SKM-1 treated with dmso at 0.1 percent for 144 hours (cell line): ENCODE measurements at regions not wholly inside any gene's neighbourhood (a gene's known extent, or its start where the extent isn't known, plus 50 kb on each side); places are given as distances from the start of the nearest gene placed in this dataset.

Experiments used
- DNase-seq: peaks from one replicate; lab custom pipeline; 2025; ENCODE audit not compliant: unreplicated experiment; lab: John Stamatoyannopoulos, UW

DNA sequence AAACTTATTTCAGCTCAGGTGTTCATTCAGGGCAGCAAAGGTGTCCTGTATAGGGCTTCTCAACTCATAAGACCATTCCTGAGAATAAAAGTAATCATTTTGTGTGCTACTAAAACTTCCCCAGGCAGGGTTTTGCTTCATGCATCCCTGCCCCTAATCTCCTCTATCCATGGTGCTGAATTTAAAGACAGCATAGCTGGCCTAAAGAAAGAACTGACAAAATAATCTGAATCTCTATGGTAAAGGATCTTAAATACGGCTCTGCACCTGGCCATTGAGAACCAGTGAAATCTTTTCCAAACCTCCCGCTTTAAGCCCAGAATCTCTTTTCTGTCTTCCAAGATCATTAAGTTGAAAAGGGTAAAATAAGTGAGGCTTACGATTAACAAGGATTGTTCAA is 292.1 kb upstream of the KLHL29 start:
- no peak for DNase-seq

DNA sequence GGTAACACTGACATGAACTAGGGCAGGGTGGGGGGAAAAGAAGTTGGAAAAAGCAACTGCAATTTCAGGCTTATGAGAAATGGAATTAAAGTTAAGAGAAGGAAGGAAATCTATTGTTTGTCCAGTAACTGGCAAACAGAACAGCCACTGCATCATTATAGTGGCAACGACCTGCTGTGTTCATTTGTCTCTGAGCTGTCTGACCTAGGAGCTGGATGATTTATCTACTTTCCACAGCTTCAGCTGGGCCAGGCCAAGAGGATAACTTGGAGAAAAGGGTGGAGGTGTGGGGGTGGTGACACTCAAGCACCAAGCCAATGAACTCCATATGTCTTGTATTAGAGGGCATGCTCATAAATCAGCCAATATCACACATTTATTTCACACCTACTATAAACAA is 291.5 kb upstream of the KLHL29 start:
- DNase-seq, result no peak

DNA sequence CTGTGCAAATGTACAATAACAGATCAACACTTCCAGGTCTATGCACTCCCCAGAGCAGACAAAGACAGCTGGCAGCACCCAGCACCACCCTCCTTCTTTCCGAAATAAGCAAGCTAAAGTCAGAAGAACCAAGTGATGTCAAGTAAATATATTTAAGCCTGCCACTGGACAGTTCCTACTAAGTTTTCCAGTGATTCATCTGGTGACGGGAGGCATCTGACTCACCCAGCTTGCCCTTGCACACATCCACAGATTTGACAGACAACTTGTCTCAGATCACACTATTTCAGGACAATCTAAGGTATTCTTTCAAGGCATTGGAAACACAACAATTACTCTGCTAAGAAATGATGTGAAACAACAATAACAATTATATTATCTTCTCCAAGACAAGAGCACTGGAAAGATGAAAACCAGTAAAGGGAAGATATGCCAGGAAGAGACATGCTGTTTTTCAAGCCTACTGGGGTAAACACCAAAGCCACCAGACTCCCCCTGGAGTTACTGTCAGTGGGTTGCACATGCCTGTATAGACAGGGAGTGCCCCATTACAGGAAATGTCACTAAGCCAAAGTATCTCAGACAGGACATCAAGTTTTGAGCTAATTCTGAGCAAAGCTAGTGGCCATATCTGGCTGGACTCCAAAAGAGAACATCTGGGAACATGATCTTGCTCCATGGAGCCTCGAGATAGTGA is 287.9 kb upstream of the KLHL29 start:
- DNase-seq, result no peak

DNA sequence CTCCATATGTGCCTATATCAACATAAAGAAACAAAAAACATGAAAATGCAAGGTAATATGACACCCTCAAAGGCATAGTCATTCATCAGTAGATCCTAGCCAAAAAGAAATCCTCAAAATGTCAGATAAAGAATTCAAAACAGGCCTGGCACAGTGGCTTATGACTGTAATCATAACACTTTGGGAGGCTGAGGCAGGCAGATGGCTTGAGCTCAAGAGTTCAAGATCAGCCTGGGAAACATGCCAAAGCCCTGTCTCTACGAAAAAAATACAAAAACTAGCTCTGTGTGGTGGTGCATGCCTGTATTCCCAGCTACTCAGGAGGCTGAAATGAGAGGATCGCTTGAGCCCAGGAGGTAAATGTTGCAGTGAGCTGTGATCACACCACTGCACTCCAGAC is 284.6 kb upstream of the KLHL29 start:
- DNase-seq, result no peak

DNA sequence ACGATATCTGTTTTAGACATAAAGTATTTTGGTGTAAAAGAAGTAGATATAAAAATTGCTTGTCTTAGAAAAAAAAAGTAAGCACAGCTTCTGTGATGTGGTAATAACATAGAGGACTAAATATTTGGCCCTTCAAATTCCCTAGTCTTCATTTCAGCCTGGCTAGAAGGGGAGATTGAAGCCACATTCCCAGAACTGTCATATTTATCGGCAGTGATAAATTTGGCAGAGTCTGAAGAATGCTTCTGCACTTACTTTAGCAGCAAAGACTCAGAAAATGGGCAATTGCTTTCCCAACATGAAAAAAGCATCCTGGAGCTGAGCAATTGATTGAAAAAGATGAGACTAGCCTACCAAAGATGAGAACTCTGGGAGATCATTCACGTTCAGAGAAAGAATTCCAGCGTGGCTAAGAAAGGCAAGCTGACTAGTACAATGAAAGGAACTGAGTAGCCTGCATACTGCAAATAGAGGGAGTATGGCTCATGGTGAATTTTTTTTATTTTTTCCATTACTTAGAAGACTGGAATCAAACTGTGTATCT is 278.7 kb upstream of the KLHL29 start:
- no peak for DNase-seq

DNA sequence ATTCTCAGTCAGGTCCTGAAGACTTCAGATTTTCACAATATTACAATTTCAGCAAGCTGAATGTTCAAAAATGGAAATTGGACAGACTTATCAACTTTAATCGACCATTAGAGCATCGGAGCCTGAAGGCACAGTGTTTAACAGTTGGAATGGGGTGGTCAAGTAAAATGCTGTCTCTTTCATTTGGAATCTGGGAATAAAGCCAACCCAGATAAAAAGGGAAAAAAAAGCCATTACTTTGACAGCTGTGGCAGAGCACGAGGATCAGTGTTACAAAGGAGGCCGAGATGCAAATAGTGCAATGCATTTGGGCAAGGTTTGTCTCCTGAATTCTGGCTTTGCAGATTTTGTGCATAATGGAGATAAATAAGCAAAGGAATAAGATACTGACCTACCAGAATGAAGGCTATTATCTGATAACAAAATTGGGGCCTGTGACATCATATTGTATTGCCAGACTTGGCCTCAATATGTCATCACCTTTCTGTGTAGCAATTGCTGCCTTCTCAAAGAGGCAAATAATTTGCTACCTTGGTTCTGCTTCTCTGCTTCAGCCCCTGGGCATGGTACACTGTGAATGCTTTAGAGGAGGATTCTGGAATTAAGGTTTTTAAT is 277.5 kb upstream of the KLHL29 start:
- DNase-seq, result no peak

DNA sequence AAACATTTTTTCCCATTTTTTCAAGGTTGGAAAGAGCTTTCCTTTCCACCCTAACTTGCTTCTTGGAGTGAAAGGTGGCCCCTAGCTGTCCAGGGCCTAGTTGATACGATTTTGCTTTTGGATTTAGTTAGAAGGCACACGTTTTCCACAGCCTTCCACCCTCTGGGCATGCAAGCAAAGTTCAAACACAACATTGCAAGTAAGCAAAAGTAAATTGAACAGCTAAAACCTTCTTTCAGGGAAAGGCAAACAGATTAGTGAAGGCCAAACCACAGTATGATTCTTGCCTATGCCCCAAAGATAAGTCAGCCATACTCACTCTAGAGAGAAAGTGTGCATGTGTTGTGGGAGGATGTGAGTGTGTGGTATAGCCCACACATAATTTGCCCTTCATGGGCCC is 273.7 kb upstream of the KLHL29 start:
- DNase-seq, result no peak

DNA sequence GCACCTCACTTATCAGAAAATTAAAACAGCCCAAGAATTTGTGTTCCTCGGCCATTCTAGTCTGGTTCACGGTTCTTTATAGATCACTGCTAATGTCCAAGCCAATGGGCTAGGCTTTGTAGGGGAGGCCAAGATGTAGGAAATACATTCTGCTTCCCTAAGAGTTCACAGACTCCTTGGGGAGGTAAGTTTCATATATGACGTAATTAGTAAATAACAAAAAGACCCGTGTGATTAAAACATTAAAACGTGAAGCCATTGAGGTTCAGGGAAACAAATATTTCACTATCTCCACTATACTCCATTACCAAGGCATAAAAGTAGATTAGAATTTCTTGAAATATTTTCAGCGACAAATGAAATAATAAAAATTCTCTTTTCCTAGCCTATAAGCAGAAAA is 272.5 kb upstream of the KLHL29 start:
- no peak for DNase-seq

DNA sequence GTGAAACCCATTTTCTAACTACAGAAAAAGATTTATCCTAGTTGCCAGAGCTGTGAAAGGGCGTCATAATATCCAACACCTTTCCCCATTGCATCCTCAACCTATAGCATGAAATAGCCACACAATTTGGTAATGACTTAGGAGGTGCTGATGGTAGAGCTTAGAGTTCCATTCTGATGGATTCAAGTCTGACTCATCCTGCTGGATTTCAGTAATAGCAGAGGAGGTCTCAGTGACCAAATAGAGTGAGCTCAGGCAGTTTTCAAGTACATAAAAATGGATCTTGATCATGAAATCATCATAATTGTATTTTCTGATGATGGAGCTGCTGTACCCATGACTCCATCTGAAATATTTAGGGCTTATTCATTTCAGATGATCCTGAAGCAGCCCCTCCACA is 270.7 kb upstream of the KLHL29 start:
- no peak for DNase-seq

DNA sequence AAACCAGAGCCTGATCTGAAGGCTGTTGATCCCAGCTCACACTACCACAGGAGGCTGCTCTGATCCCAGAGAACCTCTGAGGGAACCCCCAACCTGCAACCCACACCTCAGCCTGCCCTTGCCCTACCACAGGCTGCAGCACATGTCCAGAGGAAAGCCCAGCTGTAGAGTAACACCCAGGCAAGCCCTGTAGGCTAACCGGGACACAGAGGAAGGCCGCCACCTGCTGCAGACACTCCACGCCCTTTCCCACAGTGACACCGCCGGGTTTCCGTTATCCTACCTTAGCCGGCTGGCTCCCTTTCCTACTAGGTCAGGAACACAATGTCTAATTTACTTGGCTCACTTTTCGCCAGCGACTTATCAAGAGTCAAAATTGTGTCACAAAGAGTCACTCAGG is 266.7 kb upstream of the KLHL29 start:
- no peak for DNase-seq

DNA sequence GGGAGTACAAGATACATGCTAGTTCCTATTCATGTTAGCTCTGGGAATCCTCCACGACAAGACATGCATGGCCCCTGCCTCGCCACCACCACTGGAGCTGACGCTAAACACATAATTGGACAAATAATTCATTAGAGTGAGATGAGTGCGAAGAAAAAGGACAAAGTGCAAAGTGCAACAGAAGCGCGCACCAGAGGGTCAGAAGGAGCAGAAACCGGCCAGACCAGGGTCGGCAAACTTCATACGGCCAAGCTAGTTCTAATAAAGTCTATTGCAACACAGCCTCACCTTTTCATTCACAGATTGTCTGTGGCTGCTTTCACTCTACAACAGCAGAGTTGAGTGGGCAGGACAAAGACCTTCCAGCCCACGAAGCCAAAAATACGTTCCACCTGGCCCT is 266.1 kb upstream of the KLHL29 start:
- DNase-seq, result no peak

DNA sequence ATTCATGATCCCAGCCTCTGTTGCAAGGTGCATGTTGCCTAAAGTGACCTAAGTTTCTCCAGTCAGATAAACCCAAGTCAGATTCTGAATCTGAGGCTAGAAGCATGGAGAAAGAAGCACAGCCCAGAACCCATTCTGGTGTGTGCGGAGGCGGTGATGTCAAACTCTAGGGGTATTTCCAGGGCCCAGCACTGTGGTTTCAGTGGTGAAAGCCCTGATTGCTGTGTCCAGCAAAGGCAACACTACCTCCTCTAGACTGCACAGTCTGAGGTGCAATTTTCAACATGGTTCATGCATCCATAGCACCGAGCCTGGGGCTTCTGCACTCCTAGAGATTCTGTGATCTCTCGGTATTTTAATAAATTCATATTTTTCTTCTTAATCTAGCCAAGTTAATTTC is 264.8 kb upstream of the KLHL29 start:
- DNase-seq, result no peak

DNA sequence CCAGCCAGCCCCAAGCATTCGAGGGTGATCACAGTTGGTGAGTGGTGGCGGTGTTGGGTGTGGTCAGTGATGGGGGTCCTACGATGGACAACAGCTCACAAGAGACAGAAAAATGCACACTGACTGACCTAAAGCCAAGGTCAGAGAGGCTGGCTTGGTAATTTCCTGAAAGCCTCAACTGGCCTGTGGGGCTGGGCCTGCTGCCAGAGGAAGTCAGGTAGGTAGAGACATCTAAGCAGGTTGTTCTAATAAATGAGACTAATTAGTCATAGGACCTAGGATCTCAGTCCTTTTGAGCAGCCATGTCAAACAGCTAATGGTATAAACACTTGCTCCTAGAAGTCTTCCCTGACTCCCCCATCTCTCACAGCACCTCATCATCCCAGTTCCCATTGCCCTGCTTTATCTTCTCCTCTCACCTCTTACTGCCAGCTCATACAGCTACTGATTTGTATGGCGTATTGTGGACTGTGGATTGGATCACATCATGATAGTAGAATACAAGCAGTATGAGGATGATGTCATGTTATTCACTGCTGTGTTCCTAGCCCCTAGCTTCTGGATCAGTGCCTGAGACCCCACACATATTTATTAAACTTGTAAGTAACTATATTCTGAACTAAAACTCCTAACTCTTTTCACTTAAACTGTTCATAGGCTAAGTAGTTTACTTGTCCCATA is 262.9 kb upstream of the KLHL29 start:
- no peak for DNase-seq

DNA sequence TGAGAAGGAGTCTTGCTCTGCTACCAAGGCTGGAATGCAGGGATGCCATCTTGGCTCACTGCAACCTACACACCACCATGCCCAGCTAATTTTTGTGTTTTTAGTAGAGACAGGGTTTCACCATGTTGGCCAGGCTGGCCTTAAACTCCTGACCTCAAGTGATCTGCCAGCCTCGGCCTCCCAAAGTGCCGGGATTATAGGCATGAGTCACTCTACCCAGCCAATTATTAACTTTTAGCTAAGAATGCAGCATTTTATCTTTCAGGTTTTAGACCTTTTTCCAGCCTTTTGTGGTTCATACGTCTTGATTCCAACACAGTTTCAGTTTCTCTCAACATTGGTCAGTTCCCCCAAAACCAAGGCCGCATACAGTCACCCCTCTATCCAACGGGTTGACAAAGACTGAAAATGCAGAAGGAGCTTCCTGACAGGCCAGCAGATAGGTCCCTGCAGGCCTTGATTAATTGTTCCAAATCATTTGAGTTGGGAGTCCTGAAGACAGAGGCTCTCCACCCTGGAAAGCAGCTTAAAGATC is 262.2 kb upstream of the KLHL29 start:
- no peak for DNase-seq

DNA sequence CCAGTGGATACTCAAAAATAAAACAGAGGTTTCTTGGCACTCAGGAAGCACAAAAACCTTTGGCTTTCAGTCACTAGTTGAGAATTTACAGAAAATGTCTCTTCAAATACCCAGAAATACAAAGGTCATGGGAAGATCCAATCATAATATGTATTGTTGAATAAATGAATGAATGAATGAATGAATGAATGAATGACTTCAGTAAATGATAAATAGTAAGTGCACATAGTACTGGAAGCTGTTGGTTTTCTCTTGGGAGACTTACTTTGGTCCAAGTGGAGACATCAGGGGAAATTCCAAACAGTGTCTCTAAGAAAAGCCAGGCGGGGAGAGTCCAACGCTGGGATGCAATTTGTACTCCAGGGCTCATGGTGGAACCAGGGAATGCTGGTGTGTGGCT is 261.3 kb upstream of the KLHL29 start:
- DNase-seq, result no peak

DNA sequence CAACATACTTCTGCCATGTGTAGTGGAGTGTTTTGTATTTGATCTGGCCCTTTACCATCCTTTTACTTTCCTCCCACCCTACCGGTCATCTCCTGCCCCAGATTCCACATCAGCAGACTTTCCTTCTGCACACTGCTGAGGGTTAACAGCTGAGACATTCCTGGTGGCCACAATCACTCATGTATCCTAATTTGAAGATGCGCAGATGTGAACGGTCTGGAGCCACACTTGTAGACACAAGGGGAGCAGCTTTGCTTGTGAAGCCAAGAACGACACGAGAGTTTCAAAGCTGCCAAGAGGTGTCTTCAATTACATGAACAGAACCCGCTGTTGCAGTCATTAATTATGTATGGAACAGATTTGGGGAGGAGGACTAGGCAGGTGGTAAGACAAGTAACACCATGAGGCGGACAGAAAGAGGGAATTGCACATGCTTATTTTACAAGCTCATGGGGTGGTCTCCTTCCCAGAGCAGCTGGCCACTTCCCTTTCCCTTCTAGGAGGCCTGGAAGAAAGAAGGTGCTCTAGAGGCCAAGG is 260.7 kb upstream of the KLHL29 start:
- no peak for DNase-seq

DNA sequence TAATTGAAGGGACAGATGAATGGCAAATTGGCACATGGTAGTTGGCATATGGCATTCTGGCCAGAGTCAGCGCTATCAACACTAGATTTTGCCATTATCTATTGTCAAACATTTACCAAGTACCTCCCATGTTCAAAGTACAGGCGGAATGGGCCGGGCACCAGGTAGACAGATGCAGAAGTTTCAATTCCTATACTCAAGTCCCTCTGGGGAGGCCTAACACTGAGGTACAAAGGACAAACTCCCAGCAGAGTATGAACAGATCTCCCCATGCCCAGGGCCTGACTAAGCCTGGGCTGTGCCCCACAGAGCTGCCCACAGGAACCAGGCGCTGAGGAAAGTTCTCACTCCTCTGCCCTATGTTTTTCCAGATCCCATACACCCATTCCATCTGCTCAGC is 257.5 kb upstream of the KLHL29 start:
- DNase-seq, result no peak

DNA sequence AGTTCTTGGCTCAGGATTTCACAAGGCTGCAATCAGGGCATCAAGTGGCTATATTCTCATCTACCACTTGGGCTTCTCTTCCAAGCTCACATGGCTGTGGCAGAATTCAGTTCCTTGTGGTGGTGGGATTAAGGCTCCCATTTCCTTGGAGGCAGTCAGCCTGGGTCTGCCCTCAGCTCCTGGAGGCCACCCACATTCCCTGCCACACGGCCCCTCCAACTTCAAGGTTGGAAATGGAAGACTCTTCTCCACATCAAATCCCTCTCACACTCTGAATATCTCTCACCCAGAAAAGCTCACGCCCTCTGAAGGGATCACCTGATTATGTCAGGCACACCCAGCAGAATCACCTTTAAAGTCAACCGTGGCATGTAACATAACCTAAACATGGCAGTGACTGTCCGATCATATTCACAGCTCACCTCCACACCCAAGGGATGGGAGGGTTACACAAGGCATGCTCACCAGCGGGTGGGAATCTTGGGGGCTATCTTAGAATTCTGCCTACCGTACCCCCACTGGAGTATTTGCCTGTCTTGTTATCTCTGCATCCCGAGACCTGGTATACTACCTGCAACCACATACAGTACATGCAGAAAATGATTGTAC is 256.2 kb upstream of the KLHL29 start:
- no peak for DNase-seq

DNA sequence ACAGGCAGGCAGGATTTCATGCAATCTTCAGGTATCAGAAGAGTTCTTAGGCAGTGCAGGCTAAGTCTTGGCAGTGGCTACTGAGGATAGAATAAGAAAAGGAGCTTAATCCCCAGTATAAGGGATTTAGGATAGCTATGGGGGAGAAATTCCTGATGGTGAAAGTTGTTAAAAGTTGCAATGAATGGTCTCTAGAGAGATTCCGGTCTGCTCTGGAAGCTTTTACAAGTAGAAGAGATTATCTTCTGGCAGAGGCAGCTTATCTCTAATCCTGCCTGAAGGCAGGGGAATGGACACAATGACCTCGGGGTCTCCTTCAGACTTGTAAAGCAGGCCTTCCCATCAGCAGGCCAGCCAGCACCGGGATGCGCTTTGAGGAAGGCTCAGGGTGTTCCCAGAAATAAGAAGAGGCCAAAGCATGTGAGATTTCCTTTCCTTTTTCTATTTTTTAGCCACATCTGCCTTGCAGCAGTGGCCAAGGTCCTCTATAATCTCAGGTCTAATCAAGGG is 253.9 kb upstream of the KLHL29 start:
- no peak for DNase-seq

DNA sequence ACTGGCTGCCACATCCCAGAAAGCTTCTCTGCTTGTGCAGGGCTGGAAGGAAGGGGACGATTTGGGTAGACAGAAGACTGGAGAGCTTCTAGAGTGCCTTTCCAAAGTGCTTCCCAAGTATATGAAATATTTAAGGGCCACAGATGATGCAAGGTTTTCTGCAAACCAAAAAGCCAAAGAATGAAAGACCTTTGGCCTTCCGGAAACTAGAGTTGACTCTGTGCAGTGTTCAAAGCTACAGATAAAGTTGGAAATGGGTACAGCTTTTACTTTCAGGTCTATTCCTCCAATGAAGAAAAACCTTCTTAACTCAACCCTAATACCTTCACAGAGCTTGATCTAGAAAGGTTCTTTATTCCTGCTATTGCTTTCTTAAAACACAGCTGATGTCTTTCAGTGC is 253.0 kb upstream of the KLHL29 start:
- DNase-seq, result no peak
